Lower lobe of right lung (tissue), 2 donors: ENCODE measurements at regions not wholly inside any gene's neighbourhood (a gene's known extent, or its start where the extent isn't known, plus 50 kb on each side); places are given as distances from the start of the nearest gene placed in this dataset.

ENCODE experiments used
- ATAC-seq, 2 donors: fragments of 200-7000 bp; cut with Tn5 transposase; one replicate each; pipeline ENCODE4 v1.9.1; 2020 to 2022; ENCODE audit warnings: mild to moderate bottlenecking in 2 of 2, moderate library complexity in 2 of 2
- DNase-seq: peaks from one replicate; pipeline ENCODE4 v3.0.0-alpha.2; 2020
- H3K27ac ChIP-seq: fragments of 200-600 bp; one replicate; pipeline ENCODE4 v1.8.0; 2022
- H3K27me3 ChIP-seq: fragments of 200-600 bp; one replicate; pipeline ENCODE4 v1.8.0; 2022; ENCODE audit warnings: low read depth
- H3K36me3 ChIP-seq: fragments of 200-600 bp; one replicate; pipeline ENCODE4 v1.8.0; 2022; ENCODE audit warnings: mild to moderate bottlenecking
- H3K4me1 ChIP-seq: fragments of 200-600 bp; one replicate; pipeline ENCODE4 v1.8.0; 2022
- H3K4me3 ChIP-seq: fragments of 200-600 bp; one replicate; pipeline ENCODE4 v1.8.0; 2022; ENCODE audit warnings: mild to moderate bottlenecking
- H3K9me3 ChIP-seq: fragments of 200-600 bp; one replicate; pipeline ENCODE4 v1.8.0; 2022
- CTCF ChIP-seq: fragments of 200-600 bp; IDR thresholded peaks from one replicate; pipeline ENCODE4 v1.8.0; 2022; ENCODE audit warnings: antibody characterized with exemption, mild to moderate bottlenecking
- intact Hi-C: fragments of 100-400 bp; cut with DNase I; formaldehyde crosslinking; loops from one replicate; pipeline ENCODE4 v1.11.0; 2022
- donor health status: DM: no; HTN: yes; CAD: no; lungs with severe emphysema.

- TF ChIP-seq CTCF: no peak
- ATAC-seq (no peak), DNase-seq (no peak)
- Histone ChIP-seq H3K36me3 (no peaks in the 10 kb centered on the region), H3K4me3 (no peak overlapping the region), H3K9me3 (no peaks in the 10 kb centered on the region), H3K27me3 (no peaks in the 10 kb centered on the region), H3K4me1 (no peaks in the 10 kb centered on the region), H3K27ac (no peak overlapping the region)
- intact Hi-C loops: no loop called here
Observed at GRCh38 chr15:100753503-100753902, 126.1 kb upstream of the ALDH1A3 start.

- no peaks in the 10 kb centered on the region for H3K36me3 ChIP-seq
- intact Hi-C loops: no loop called here
- no peaks in the 10 kb centered on the region for H3K9me3 ChIP-seq
- ATAC-seq (no peak), DNase-seq (no peak)
- H3K4me1 ChIP-seq: no peaks in the 10 kb centered on the region
- H3K27me3 ChIP-seq: no peaks in the 10 kb centered on the region
- no peak overlapping the region for H3K27ac ChIP-seq
- no peak for TF ChIP-seq CTCF
- no peak overlapping the region for H3K4me3 ChIP-seq
Observed at GRCh38 chr15:100757661-100758060, 122.0 kb upstream of the ALDH1A3 start.

GRCh38 chr15:100758555-100758954 lies 121.1 kb upstream of the ALDH1A3 start:
- Histone ChIP-seq H3K27me3 (no peaks in the 10 kb centered on the region), H3K9me3 (no peaks in the 10 kb centered on the region), H3K36me3 (no peaks in the 10 kb centered on the region), H3K4me1 (no peaks in the 10 kb centered on the region), H3K4me3 (no peak overlapping the region), H3K27ac (no peak overlapping the region)
- intact Hi-C loops: no loop called here
- TF ChIP-seq CTCF: no peak
- ATAC-seq: no peak
- no peak for DNase-seq

GRCh38 chr15:100759106-100759505 lies 120.5 kb upstream of the ALDH1A3 start:
- H3K27me3 ChIP-seq: no peaks in the 10 kb centered on the region
- intact Hi-C loops: no loop called here
- ATAC-seq: no peak
- H3K27ac ChIP-seq: no peak overlapping the region
- no peak for DNase-seq
- no peaks in the 10 kb centered on the region for H3K4me1 ChIP-seq
- no peak for TF ChIP-seq CTCF
- H3K36me3 ChIP-seq: no peaks in the 10 kb centered on the region
- H3K9me3 ChIP-seq: no peaks in the 10 kb centered on the region
- no peak overlapping the region for H3K4me3 ChIP-seq

- intact Hi-C loops: no loop called here
- H3K9me3 ChIP-seq: no peaks in the 10 kb centered on the region
- H3K4me3 ChIP-seq: no peak overlapping the region
- H3K27ac ChIP-seq: no peak overlapping the region
- ATAC-seq: peak; percentile 26 to 34
- no peaks in the 10 kb centered on the region for H3K36me3 ChIP-seq
- DNase-seq: no peak
- TF ChIP-seq CTCF: no peak
- no peaks in the 10 kb centered on the region for H3K4me1 ChIP-seq
- no peaks in the 10 kb centered on the region for H3K27me3 ChIP-seq
Observed at GRCh38 chr15:100759698-100760356, 119.8 kb upstream of the ALDH1A3 start.
